ENCODE measurements at regions not wholly inside any gene's neighbourhood (a gene's known extent, or its start where the extent isn't known, plus 50 kb on each side); places are given as distances from the start of the nearest gene placed in this dataset.

- no peak for TF ChIP-seq CTCF (IDR thresholded peaks at IDR 0.05)
- TF ChIP-seq POLR2A (IDR thresholded peaks at IDR 0.05) = no peak
- no peak for TF ChIP-seq POLR2AphosphoS5 (IDR thresholded peaks at IDR 0.05)
- TF ChIP-seq EP300 (IDR thresholded peaks at IDR 0.05) = no peak
These were observed 224.2 kb upstream of the IRS2 start for GRCh38 chr13:110010404-110011138.

Data from gastroesophageal sphincter (tissue), 3 donors.